Inflammatory macrophage treated with lipopolysaccharide for 1 hour (primary cell): ENCODE measurements at regions not wholly inside any gene's neighbourhood (a gene's known extent, or its start where the extent isn't known, plus 50 kb on each side); places are given as distances from the start of the nearest gene placed in this dataset.

Experiments
- DNase-seq, 2 donors: peaks; one replicate each; pipeline ENCODE4 v3.0.0-alpha.2; 2020 to 2022

GRCh38 chr17:83144421-83145357, 65.3 kb downstream of the METRNL start:
- no peak for DNase-seq

DNA sequence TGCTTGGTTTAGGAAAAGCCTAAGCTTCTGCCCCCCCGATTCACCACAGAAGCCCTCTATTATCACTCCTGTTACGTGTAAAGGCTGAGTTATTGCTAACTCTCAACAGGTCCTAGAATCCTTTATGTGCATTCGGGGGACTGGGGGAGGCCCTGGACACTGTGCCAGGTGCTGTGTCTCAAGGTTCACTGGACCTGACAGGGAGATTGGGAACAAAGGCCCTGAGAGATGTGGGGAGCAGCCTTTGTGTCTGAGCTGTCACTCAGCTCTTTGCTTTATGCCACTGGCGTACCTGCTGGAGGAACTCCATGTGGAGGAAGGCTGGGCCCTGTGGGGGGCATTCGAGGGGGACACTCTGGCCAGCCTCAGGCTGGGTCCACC, 65.9 kb downstream of the METRNL start:
- no peak for DNase-seq

DNA sequence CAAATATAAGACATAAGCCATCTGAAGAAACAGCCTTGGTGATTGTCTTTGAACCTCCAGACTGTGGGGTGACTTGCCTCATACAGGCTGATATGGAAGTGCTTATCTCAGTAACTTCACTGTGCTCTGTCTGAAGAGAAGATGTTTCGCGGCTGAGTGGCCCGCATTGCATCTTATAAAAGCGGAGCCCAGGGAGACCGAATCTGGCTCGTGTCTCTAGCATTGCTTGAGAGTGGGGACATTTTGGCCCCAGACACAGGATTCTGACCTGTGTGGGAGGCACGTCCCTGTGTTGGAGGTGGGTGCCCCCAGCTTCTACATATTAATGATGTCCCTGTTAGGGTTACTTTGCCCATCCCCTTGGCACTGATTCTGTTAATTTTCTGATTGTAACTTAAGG, 66.4 kb downstream of the METRNL start:
- DNase-seq: no peak

DNA sequence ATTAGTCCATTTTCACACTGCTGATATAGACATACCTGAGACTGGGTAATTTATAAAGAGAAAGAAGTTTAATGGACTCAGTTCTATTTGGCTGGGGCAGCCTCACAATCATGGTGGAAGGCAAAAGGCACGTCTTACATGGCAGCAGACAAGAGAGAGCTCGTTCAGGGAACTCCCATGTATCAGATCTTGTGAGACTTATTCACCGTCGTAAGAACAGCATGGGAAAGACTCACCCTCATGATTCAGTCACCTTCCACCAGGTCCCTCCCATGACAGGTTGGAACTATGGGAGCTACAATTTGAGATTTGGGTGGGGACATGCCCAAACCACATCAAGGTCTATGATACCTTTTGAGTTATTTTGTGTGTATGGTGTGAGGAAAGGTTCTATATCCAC, 66.9 kb downstream of the METRNL start:
- peak in 1 of 2 donors; percentile 19 for DNase-seq

- DNase-seq: peak in 1 of 2 donors; percentile 30
Measured at GRCh38 chr17:83147280-83147679, 67.9 kb downstream of the METRNL start.

- DNase-seq: no peak
Measured at GRCh38 chr17:83148317-83149028, 69.1 kb downstream of the METRNL start.

DNA sequence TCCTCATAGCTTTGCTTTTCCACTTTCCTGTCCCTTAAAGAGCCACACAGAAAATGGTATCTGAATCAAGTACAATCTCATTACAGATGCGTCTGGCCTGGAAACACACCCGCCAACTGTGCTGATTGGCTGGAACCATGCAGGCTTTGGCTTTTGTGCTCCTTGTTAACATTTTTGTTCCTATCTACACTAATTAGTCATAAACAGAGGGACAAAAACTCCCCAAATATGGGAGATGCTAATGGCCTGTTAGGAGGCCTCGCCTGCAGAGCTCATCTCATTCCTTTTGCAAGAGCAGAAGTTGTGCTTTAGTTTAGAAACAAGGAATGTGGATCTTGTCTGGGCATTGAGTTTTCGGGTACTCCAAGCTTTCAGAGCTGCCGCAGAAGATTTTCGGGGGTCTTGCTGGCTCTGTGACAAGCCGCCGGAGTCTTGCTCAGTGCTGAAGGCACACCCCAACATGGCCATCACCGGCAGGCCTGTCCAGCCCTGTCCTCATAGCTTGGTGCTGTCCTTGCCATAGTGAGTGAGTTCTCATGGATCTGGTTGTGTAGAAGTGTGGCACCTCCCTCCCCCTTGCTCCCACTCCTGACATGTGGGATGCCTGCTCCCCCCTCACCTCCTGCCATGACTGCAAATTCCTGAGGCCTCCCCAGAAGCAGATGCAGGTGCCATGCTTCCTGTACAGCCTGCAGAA, 69.8 kb downstream of the METRNL start:
- no peak for DNase-seq

DNA sequence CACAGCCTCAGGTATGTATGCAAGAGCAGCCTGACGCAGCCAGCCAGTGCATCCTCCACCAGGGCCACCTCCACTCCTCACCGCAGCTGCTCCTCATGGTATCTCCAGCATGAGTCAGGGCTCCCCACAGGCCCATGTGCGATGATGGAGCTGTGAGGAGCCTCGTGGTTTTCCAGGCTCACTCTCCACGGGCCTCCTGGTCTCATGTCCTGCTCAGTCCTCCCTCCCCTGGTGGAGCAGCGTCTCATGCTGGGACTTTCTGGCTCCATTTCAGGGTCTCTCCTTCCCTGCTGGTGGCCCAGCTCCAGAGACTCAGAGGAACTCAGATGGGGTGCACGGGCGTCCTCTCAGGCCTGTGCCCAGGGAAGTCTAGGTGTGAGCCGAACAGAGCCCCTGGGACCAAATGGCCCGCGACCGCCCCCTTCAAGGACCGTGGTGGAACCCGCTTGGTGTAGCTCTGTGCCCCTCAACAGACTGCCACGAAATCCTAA, 70.4 kb downstream of the METRNL start:
- no peak for DNase-seq

- no peak for DNase-seq
Measured at GRCh38 chr17:83150369-83151055, 71.1 kb downstream of the METRNL start.

DNA sequence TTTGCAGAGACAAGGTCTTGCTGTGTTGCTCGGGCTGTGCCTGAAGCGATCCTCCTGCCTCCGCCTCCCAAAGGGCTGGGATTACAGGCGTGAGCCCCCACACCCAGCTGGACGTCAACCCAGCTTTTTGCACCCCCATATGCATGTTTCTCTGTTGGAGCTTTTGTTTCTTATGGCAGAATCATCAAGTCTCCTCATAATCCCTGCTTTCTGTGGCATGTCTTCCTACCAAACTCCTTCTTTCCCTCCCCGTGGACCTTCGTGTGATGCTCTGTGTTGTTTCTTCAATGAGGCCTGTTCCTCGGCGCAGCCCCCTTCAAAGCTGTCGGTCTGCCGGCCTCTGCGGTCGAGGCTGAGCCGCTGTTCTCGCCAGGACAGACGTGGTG, 71.6 kb downstream of the METRNL start:
- DNase-seq: no peak

GRCh38 chr17:83151442-83152226, 72.2 kb downstream of the METRNL start:
- no peak for DNase-seq

DNA sequence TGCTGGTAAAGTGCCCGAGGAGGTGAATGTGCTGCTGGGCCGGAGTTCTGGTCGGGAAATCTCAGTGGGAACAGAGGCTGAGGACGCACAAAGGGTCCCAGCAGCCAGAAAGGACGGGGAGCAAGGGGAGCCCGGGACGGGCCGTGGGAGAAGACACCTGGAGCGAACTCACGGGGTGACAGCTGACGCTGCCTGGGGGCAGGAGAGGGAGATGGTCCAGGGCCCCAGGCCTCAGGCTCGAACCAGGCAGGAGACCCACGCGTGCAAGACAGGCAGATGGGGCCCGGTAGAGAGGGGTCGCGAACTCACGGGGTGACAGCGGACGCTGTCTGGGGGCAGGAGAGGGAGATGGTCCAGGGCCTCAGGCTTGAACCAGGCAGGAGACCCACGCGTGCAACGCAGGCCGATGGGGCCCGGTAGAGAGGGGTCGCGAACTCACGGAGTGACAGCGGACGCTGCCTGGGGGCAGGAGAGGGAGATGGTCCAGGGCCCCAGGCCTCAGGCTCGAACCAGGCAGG, 72.9 kb downstream of the METRNL start:
- no peak for DNase-seq

GRCh38 chr17:83152745-83153611, 73.6 kb downstream of the METRNL start:
- peak; percentile 57 to 76 for DNase-seq

DNA sequence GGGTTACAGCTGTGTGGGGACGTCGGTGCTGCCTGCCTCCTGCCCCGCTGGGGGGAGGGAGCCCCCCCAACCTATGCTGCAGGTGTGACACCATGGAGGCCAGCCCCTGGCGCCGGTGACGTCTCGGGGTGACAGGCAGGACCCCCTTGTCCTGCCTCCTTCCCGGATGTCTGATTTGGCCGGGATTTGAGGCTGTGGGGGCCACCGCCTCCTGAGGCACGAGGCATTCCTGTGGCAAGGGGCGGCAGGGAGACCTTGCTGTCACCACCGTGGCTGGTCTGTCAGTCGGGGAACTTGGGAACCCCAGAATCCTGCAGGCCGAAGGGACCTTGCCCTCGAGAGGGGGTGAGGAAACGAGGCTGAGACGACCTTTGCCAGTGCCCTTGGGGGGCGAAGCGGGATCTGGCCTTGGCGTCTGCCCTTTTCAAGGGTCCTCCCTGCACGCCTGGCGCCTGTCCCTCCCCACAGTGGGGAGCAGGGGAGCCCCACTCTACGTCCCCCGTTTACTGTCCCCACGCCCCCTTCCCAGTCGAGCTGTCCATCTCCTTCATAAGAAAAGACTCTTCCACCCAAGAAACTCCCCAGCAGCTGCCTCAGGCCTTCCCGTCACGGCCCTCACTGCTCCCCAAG, 74.4 kb downstream of the METRNL start:
- DNase-seq: no peak

DNA sequence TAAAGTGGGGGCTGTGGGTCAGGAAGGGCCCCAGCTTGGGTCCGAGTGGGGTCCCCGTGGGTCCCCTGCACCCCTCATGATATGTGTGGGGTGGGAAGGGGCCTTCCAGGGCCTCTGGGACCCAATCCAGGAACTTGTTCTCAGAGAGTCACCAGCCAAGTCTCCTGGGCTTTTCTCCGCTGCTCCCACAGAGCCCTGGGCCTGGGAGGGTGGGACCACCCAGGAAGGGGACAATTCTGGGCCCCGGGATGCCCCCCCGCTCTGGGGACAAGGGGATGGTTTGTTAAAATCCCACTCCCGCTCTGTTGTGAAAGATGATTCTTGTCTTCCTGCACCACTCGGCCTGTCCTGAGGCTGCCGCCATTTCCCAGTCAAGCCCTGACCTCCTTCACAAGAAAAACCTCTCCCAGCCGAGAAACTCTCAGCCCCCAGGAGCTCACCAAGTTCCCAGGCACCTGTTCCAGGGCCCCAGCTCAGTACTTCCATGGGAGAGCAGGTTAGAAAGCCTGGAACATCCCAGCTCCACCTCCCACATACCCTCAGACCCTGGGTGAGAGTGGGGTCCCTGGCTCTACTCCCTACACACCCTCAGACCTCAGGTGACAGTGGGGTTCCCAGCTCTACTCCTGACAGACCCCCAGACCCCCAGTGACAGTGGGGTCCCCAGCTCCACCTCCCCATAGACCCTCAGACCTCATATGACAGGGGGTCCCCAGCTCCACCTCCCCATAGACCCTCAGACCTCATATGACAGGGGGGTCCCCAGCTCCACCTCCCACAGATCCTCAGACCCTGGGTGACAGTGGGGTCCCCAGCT, 75.1 kb downstream of the METRNL start:
- no peak for DNase-seq

GRCh38 chr17:83155128-83156121, 76.0 kb downstream of the METRNL start:
- peak; percentile 35 to 59 for DNase-seq

DNA sequence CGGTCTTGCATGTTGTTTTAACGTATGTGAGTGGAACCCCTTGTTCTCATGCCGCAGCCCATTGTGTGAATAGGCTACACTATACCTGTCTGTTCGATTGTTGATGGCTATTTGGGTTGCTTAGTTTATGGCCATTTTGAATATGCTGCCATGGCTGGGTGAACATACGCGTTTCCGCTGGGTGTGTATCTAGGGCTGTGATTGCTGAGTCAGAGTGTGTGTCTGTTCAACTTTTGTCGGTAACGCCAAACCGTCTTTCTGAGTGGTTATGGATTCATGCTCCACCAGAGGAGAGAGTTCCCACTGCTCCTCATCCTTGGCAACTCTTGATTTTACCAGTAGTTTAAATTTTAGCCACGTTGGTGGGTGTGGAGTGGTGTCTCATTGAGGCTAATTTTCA, 77.0 kb downstream of the METRNL start:
- DNase-seq: no peak
